HL-60/S4 treated with phorbol 12-myristate 13-acetate at 8.2 ng/mL for 4 days and 3 days (cell line): ENCODE measurements at regions not wholly inside any gene's neighbourhood (a gene's known extent, or its start where the extent isn't known, plus 50 kb on each side); places are given as distances from the start of the nearest gene placed in this dataset.

Experiments
- in situ Hi-C: fragments of 300-500 bp; cut with MboI; formaldehyde crosslinking; loops from 2 replicates; pipeline ENCODE4 v1.15.0; 2022; ENCODE audit warnings: low sequenced_read_pairs

DNA sequence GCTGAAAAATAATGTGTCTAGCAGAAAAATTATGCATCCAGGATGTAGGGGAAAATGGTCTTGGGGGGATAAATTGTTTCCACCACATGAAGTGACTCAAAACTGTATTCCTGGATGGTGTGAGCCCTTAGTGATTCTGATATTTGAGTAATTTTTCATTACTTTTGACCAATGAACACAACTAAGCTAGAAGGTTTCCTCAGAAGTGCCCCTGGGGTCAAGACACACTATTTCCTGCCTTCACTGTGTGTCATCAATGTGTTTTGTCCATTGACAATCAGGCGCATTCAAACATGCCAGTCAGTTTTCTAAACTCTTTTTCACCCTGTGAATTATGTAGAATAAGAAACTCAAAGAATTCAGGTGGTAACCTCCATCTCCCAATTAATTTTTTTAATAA is 130.5 kb upstream of the REG3G start:
- in situ Hi-C loops = no loop called here

DNA sequence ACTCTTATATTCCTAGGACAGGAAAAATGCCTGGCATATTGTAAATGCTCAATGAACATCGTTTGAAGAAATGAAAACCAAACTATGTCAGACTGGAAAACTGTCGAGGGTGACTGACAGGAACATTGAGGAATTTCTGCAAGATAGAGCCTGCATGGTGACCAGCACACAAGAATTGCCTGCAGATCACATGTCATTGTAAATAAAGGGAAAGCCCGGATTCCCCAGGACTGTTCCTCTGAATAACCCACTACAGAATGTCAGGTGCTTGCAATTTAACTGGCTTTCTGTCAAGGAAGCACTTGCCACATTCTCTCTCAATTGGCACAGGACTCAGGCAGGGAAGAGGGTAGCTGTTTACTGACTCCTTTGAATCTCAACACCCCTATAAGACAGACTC is 129.0 kb upstream of the REG3G start:
- in situ Hi-C loops = no loop called here

DNA sequence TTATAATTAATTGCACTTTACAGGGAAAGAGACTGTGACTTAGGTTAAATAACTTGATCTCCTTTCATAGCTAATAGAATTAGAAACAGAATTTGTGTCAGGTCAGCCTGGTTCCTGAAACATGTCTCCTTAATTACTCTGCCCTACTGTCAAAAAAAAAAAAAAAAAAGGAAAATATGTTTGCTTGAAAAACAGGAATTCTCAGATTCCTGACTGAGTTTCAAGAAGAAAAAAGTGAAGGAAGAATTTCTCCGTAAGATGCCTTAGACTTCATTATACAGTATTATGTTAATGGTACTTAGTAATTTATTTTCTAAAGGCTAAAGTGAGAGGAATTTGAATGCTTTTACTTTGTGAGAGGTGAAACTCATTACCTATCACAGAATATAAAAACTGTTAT is 118.4 kb upstream of the REG3G start:
- in situ Hi-C loops = no loop called here

DNA sequence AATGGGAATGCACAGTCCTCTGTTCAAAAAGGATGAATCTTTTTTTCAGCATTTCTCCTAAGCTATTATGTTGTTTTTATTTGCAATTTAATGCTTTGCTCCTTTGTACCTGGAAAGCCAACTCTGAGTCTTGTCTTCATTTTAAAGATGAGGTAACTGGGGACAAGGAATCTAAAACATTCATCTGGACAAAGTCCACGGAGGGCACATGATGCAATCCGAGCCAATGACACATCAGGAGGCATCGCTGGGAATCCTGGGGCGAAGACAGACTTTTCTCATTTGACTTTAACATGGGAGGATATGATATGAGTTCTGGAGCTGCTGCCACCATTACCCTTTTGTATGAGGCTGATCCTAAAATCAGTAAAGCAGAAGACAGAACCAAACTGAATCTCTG is 116.5 kb upstream of the REG3G start:
- in situ Hi-C loops = no loop called here

DNA sequence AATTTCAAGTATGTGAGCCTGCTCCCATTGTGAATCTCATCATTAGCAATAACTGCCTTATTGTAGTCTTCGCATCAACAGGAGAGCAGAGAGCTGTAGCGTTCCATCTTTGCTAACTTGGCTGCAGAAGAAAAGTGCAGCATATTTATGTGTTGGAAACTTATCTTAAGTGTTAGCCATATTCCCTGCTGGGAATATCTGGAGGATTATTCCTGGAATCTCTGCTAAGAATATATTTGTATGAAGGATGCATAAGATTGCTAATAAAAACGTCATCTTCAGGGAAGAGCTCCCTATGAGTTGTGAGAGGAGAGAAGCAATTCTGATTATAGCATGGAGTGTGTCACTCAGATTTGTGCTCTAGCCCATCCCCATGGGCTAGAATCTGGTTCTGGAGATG is 115.1 kb upstream of the REG3G start:
- in situ Hi-C loops = no loop called here

DNA sequence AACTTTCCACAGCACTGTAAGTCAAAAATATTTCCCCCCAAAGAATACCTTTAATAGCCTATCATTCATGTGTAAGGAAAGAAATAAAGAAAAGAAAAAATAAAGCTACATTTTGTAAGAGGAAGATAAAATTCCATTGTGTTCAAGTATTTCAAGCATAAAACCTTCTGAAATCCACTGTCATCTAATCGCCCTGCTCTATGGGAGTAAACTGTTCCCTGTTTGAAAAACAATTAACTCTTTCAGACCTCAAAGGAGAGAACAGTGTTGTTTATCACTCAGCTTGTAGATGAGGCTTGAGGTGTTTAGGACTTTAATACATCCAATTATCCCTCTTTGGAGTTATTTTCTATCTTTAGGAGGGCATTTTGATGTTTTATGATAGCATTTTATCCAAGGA is 112.2 kb upstream of the REG3G start:
- in situ Hi-C loops = no loop called here

DNA sequence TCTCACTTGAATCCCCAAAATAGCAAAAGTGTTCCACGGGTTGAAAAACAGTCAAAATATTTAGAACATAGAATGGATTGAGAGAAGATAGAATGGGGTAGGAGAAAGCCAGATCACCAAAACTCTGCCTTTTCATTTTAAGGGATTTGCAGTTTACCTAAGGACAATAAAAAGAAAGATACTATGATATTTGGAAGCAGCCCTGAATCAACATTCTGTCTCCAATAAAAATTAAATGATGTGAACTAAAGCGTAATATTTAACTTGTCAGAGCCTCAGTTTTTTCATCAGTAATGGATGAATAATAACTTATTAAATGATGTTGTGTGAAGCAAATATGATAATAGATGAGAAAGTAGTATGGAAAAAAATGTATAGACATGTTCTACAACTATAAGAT is 100.2 kb upstream of the REG3G start:
- in situ Hi-C loops = no loop called here

DNA sequence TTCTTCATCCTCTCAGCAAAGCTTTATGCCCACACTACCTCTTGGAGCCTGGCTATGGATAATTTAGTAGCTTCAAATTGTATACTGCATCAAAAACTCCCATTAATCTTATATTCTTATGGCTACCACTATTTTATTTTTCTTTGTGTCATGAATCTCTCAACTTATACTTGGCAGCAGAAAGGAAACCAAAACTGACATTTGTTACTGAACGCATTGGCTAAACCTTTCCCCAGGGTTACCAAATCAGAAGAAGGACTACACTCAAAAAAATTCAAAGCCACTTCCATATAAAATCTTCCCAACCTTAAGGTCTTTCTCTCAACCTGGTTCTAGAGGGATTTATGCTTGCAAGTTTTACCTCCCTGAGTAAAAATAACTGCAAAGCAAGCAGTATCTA is 97.0 kb upstream of the REG3G start:
- in situ Hi-C loops = no loop called here

DNA sequence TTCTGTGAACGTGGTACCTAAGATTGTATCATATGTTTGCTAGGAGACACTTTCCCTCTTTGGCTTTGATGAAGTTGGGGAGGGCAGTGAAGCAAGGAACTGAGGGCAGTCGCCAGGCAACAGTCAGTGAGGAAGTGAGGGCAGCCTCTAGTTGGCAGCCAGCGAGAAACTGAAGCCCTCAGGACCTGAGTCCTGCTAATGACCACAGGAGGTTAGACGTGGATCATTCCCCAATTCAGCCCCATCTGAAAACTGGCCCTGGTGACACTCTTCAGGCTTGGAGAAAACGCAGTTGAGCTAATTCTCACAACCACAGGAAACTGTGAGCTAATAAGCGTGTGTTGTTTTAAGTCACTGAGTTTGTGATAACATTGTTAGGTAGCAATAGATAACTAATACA is 84.5 kb upstream of the REG3G start:
- in situ Hi-C loops = no loop called here

DNA sequence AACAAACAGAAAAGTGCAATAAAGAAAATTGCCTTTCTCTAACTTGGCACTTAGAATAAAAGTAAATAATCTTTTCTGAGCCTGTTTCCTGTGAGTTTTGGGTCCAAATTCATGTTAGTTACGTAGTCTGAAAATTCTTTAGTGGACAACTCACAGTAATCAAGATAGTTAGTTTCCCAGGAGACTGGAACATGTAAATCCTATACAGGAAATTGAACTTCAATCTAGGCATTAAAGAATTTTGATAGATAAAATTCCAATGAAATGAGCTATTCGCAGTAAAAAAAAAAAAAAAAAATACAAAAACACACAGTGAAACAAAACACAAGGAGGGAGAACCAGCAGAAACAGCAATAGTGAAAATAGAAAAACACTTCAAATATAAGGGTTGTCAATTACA is 83.8 kb upstream of the REG3G start:
- in situ Hi-C loops = no loop called here

DNA sequence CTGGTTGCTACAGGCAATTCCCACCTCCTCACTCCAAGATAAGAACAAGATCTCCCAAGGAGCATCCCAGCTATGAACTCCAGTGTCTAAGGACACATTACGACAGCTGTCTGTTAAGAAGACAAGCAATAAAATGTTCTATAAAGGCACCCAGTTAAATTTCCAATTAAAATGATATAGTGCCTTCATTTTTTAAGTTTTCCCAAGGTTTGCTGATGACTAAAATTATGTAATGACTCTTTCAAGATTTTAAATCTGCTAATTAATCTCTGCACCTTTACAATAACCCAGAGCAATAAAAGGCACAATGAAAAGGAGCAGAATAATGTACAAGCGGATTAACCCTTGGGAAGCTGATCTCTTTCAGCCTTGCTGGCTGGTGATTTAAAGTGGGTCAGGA is 61.6 kb upstream of the REG3G start:
- in situ Hi-C loops = no loop called here

DNA sequence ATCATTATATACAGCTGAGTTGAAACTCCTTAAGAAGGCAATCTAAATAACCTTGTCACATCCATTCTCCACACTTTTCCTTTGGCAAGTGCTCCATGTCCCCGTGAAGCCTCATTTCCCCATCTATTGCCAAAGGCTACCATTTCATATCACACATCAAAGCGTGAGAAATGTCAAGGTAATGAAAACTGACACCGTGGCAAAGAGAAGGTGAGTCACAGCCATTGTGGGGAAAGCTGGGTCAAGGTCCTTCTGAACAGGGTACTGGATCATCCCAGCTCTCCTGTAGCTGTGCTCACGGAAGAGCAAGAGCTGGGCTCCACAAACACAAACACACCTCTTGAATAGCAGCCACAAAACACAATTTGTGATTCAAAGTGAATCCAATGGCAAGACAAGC is 58.2 kb upstream of the REG3G start:
- in situ Hi-C loops = no loop called here

DNA sequence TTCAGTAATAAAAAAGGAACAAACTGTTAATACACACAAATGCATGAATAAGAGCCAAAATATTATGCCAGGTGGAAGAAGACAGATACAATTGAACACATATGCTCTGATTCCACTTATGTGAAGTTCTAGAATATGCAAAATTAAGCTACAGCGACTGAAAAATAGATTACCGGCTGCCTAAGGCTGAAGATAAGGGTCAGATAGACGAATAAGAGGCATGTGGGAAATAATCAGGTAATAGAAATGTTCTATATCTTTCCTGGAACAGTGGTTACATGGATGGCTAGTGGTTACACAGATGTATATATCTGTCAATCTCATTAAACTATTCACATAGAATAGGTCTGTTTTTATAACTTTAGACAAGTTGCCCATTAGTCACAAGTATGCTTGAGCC is 51.9 kb upstream of the REG3G start:
- in situ Hi-C loops = no loop called here
